OCI-LY7 (cell line): ENCODE measurements at regions not wholly inside any gene's neighbourhood (a gene's known extent, or its start where the extent isn't known, plus 50 kb on each side); places are given as distances from the start of the nearest gene placed in this dataset.

Experiments
- EZH2phosphoT487 ChIP-seq: fragments of 200-600 bp; sonication (generic); IDR thresholded peaks from 2 replicates; pipeline ENCODE4 v1.6.1; 2018; ENCODE audit warnings: low read depth, borderline replicate concordance, mild to moderate bottlenecking, mixed run types, antibody characterized with exemption, low read length, moderate library complexity, mixed read lengths
- TF ChIP-seq, protein P1 (sequence below): fragments of 200-600 bp; sonication (generic); conservative IDR thresholded peaks from 2 replicates; pipeline ENCODE4 v1.5.1; 2014; ENCODE audit warnings: mild to moderate bottlenecking, antibody characterized with exemption, low read length, moderate library complexity, mixed read lengths

DNA sequence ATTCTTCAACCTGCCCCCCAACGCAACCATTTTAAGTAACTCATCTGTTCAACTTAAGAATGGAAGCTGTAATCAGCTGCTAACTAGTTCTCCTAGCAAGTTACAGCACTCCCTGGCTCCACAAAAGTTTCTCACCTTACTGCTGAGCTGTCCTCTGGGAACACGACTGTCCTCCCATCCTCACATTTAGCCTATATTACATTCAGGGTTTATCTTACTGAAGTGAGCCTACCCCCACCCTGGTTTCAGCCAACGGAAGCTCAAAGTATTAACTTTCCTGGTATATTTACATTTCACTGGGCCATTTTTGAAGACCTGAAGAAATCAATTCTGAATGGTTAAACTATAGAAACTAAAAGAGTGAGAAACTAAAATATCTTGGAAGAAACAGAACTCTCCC lies 64.9 kb upstream of the TANK start:
- TF ChIP-seq, protein P1, sequence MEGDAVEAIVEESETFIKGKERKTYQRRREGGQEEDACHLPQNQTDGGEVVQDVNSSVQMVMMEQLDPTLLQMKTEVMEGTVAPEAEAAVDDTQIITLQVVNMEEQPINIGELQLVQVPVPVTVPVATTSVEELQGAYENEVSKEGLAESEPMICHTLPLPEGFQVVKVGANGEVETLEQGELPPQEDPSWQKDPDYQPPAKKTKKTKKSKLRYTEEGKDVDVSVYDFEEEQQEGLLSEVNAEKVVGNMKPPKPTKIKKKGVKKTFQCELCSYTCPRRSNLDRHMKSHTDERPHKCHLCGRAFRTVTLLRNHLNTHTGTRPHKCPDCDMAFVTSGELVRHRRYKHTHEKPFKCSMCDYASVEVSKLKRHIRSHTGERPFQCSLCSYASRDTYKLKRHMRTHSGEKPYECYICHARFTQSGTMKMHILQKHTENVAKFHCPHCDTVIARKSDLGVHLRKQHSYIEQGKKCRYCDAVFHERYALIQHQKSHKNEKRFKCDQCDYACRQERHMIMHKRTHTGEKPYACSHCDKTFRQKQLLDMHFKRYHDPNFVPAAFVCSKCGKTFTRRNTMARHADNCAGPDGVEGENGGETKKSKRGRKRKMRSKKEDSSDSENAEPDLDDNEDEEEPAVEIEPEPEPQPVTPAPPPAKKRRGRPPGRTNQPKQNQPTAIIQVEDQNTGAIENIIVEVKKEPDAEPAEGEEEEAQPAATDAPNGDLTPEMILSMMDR = no peak
- no peak for TF ChIP-seq EZH2phosphoT487
